ENCODE measurements at regions not wholly inside any gene's neighbourhood (a gene's known extent, or its start where the extent isn't known, plus 50 kb on each side); places are given as distances from the start of the nearest gene placed in this dataset.

- DNase-seq (ENCODE audit: extremely low read depth, low read depth), result no peak
- no peak for TF ChIP-seq CTCF (IDR thresholded peaks at IDR 0.05; ENCODE audit: low read depth, low read length)
Measured at GRCh38 chrX:95640226-95640625, 1044.4 kb upstream of the DIAPH2 start.

- TF ChIP-seq CTCF (IDR thresholded peaks at IDR 0.05; ENCODE audit: low read depth, low read length), result no peak
Measured at GRCh38 chrX:95645738-95646137, 1038.9 kb upstream of the DIAPH2 start.

GRCh38 chrX:95662200-95662599, 1022.4 kb upstream of the DIAPH2 start:
- no peak for DNase-seq (ENCODE audit: extremely low read depth, low read depth)
- TF ChIP-seq CTCF (IDR thresholded peaks at IDR 0.05; ENCODE audit: low read depth, low read length), result no peak

More at GRCh38 chrX:95645738-95646137, 1038.9 kb upstream of the DIAPH2 start:
- DNase-seq (ENCODE audit: extremely low read depth, low read depth), result no peak

GRCh38 chrX:95666056-95666455, 1018.6 kb upstream of the DIAPH2 start:
- no peak for TF ChIP-seq CTCF (IDR thresholded peaks at IDR 0.05; ENCODE audit: low read depth, low read length)
- no peak for DNase-seq (ENCODE audit: extremely low read depth, low read depth)

- DNase-seq (ENCODE audit: extremely low read depth, low read depth), result no peak
- TF ChIP-seq CTCF (IDR thresholded peaks at IDR 0.05; ENCODE audit: low read depth, low read length), result no peak
Measured at GRCh38 chrX:95675011-95675410, 1009.6 kb upstream of the DIAPH2 start.

- no peak for DNase-seq (ENCODE audit: extremely low read depth, low read depth)
- TF ChIP-seq CTCF (IDR thresholded peaks at IDR 0.05; ENCODE audit: low read depth, low read length), result no peak
Measured at GRCh38 chrX:95675794-95676193, 1008.8 kb upstream of the DIAPH2 start.

- no peak for DNase-seq (ENCODE audit: extremely low read depth, low read depth)
- TF ChIP-seq CTCF (IDR thresholded peaks at IDR 0.05; ENCODE audit: low read depth, low read length), result no peak
Measured at GRCh38 chrX:95678679-95679078, 1006.0 kb upstream of the DIAPH2 start.

Measured in AG09319 (cell line).